Peyer's patch (tissue), 4 donors: ENCODE measurements at regions not wholly inside any gene's neighbourhood (a gene's known extent, or its start where the extent isn't known, plus 50 kb on each side); places are given as distances from the start of the nearest gene placed in this dataset.

Source experiments
- DNase-seq, 3 donors: peaks; one replicate each; pipeline ENCODE4 v3.0.0-alpha.2; 2017 to 2019
- H3K27ac ChIP-seq, 4 donors: fragments of 200-600 bp; sonication (generic); one replicate each; pipeline ENCODE4 v1.5.1; 2016 to 2019
- H3K27me3 ChIP-seq, 2 donors: fragments of 200-600 bp; sonication (generic); one replicate each; pipeline ENCODE4 v1.5.1; 2019
- H3K36me3 ChIP-seq, 3 donors: fragments of 200-600 bp; sonication (generic); one replicate each; pipeline ENCODE4 v1.5.1; 2016 to 2019
- H3K4me1 ChIP-seq, 4 donors: fragments of 200-600 bp; sonication (generic); one replicate each; pipeline ENCODE4 v1.5.1; 2016 to 2019
- H3K4me3 ChIP-seq, 4 donors: fragments of 200-600 bp; sonication (generic); 1 replicate in 3 of 4; 2 replicates in 1 of 4; pipeline ENCODE4 v1.5.1; 2016 to 2019; ENCODE audit warnings: mild to moderate bottlenecking in 1 of 4
- H3K9me3 ChIP-seq, 4 donors: fragments of 200-600 bp; sonication (generic); one replicate each; pipeline ENCODE4 v1.5.1; 2016 to 2019; ENCODE audit warnings: mild to moderate bottlenecking in 1 of 4
- CTCF ChIP-seq, 6 experiments: fragments of 450-650 bp in 4 of 6; fragments of 200-600 bp in 2 of 6; sonication (generic) in 1 of 6; IDR thresholded peaks; one replicate each; pipeline ENCODE4 v1.5.1; 2017 to 2019; ENCODE audit warnings: antibody characterized with exemption in 6 of 6, mild to moderate bottlenecking in 3 of 6, moderate library complexity in 1 of 6
- POLR2A ChIP-seq, 2 donors: fragments of 450-650 bp; IDR thresholded peaks; one replicate each; pipeline ENCODE4 v1.5.1; 2017; ENCODE audit warnings: antibody characterized with exemption in 2 of 2, mild to moderate bottlenecking in 2 of 2, moderate library complexity in 2 of 2

GRCh38 chr10:129360046-129360445, 107.0 kb upstream of the MGMT start:
- no peaks in the 10 kb centered on the region for H3K4me1 ChIP-seq

GRCh38 chr10:129361676-129362376, 105.2 kb upstream of the MGMT start:
- H3K4me3 ChIP-seq: no peak overlapping the region
- no peaks in the 10 kb centered on the region for H3K36me3 ChIP-seq
- H3K27ac ChIP-seq: no peak overlapping the region
- peaks cover 0 to 3% (median 0%) of the 10 kb centered on the region in 4 donors for H3K9me3 ChIP-seq
- TF ChIP-seq POLR2A (IDR thresholded peaks at IDR 0.05) (no peak), CTCF (IDR thresholded peaks at IDR 0.05) (no peak)
- DNase-seq: no peak
- no peaks in the 10 kb centered on the region for H3K27me3 ChIP-seq
- no peaks in the 10 kb centered on the region for H3K4me1 ChIP-seq

More at GRCh38 chr10:129360046-129360445, 107.0 kb upstream of the MGMT start:
- Histone ChIP-seq H3K9me3 (peaks cover 0 to 6% (median 2%) of the 10 kb centered on the region in 4 donors), H3K36me3 (no peaks in the 10 kb centered on the region), H3K4me3 (no peak overlapping the region), H3K27ac (no peak overlapping the region), H3K27me3 (no peaks in the 10 kb centered on the region)
- TF ChIP-seq POLR2A (IDR thresholded peaks at IDR 0.05) (no peak), CTCF (IDR thresholded peaks at IDR 0.05) (no peak)
- DNase-seq: no peak

- no peak overlapping the region for H3K4me3 ChIP-seq
- no peaks in the 10 kb centered on the region for H3K36me3 ChIP-seq
- H3K4me1 ChIP-seq: no peaks in the 10 kb centered on the region
- no peak for DNase-seq
- no peaks in the 10 kb centered on the region for H3K27me3 ChIP-seq
- no peak for TF ChIP-seq CTCF (IDR thresholded peaks at IDR 0.05)
- no peak for TF ChIP-seq POLR2A (IDR thresholded peaks at IDR 0.05)
- no peak overlapping the region for H3K27ac ChIP-seq
- no peaks in the 10 kb centered on the region for H3K9me3 ChIP-seq
Measured at GRCh38 chr10:129364949-129365348, 102.1 kb upstream of the MGMT start.

- no peaks in the 10 kb centered on the region for H3K9me3 ChIP-seq
- no peak for DNase-seq
- H3K27ac ChIP-seq: no peak overlapping the region
- H3K4me1 ChIP-seq: no peaks in the 10 kb centered on the region
- H3K27me3 ChIP-seq: no peaks in the 10 kb centered on the region
- H3K4me3 ChIP-seq: no peak overlapping the region
- no peaks in the 10 kb centered on the region for H3K36me3 ChIP-seq
- no peak for TF ChIP-seq CTCF (IDR thresholded peaks at IDR 0.05)
- no peak for TF ChIP-seq POLR2A (IDR thresholded peaks at IDR 0.05)
Measured at GRCh38 chr10:129365767-129366402, 101.2 kb upstream of the MGMT start.

GRCh38 chr10:129366450-129366849, 100.6 kb upstream of the MGMT start:
- TF ChIP-seq POLR2A (IDR thresholded peaks at IDR 0.05) (no peak), CTCF (IDR thresholded peaks at IDR 0.05) (no peak)
- no peaks in the 10 kb centered on the region for H3K4me1 ChIP-seq
- no peak overlapping the region for H3K4me3 ChIP-seq
- no peaks in the 10 kb centered on the region for H3K36me3 ChIP-seq
- no peaks in the 10 kb centered on the region for H3K9me3 ChIP-seq
- H3K27ac ChIP-seq: no peak overlapping the region
- DNase-seq: no peak
- no peaks in the 10 kb centered on the region for H3K27me3 ChIP-seq
